ENCODE measurements at regions not wholly inside any gene's neighbourhood (a gene's known extent, or its start where the extent isn't known, plus 50 kb on each side); places are given as distances from the start of the nearest gene placed in this dataset.
A peak's percentile ranks its signal among the peaks of the same experiment; 100 is the strongest.

DNA sequence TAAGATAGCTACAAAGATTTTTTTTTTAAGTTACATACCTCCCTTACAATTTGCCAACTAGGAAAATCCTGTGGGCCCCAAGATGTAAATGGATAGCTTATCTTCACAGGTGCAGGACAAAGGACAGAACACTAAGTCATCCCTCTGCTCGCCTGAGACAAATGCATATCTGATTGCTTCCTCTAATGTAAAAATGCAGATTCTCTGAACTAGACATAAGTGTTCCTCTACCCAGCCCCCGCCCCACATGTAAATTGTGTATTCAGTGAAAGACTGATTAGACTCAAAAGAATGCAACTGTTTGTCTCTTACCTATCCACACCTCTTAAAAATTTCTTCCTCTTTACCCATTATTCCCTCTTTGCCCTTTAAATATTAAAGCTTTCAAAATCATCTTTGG lies 96.5 kb downstream of the CYP26B1 start:
- Histone ChIP-seq H3K4me3 (no peak overlapping the region), H3K9ac (ENCODE audit: insufficient read depth in 1 of 2, low read depth in 2 of 2, low read length in 2 of 2) (no peak overlapping the region), H2AFZ (ENCODE audit: low read depth, low read length) (no peak overlapping the region), H3K27me3 (ENCODE audit: control insufficient read depth in 2 of 2, insufficient read depth in 2 of 2, low read length in 2 of 2) (no peaks in the 10 kb centered on the region), H3K79me2 (ENCODE audit: control insufficient read depth, insufficient read depth, low read length) (no peaks in the 10 kb centered on the region), H3K27ac (ENCODE audit: extremely low read depth, low read depth, low read length) (no peak overlapping the region), H3K36me3 (ENCODE audit: control insufficient read depth, insufficient read depth, low read length) (no peaks in the 10 kb centered on the region), H3K9me1 (ENCODE audit: control insufficient read depth, insufficient read depth, low read length) (no peaks in the 10 kb centered on the region), H4K20me1 (replicated peaks; ENCODE audit: control insufficient read depth, insufficient read depth, low read length) (no peaks in the 10 kb centered on the region), H3K4me1 (replicated peaks in 1 of 2; ENCODE audit: control insufficient read depth in 2 of 2, insufficient read depth in 2 of 2, low read length in 2 of 2) (no peaks in the 10 kb centered on the region), H3K4me2 (ENCODE audit: insufficient read depth, low read length) (no peak overlapping the region), H3K9me3 (replicated peaks; ENCODE audit: control insufficient read depth, insufficient read depth, low read depth, low read length) (no peaks in the 10 kb centered on the region)
- ChIA-PET CTCF (ENCODE audit: low intra/inter-chr PET ratio) (no interaction called here), POLR2A (interaction anchor here (0.7 to 1.0 kb wide), 3 partner anchors 10 to 763 kb away, joined by 3 to 5 read pairs (median 3); no protein-coding TSS in a partner anchor)
- intact Hi-C loops (cut with micrococcal nuclease) (no loop called here), in situ Hi-C loops (cut with MboI) (no loop called here)
- no TSS peak for BruUV-seq (replicated peaks)
- TF ChIP-seq ARID1B (IDR thresholded peaks at IDR 0.05) = peak; percentile 33; the same call in 1 of the 2 replicates
- peak; percentile 41; the same call in 1 of the 2 replicates for TF ChIP-seq TAL1 (IDR thresholded peaks at IDR 0.05)
- TF ChIP-seq ZNF232 (CRISPR knock-in tag; IDR thresholded peaks at IDR 0.05) = no peak
- 8% methylated on average over 2 of the region's 2 CpGs for WGBS (ENCODE audit: insufficient coverage, low coverage, missing lambda C conversion rate)
- ATAC-seq (no peak), DNase-seq (ENCODE audit: extremely low read depth in 1 of 4, low spot score in 3 of 4) (no peak), FAIRE-seq (no peak)

DNA sequence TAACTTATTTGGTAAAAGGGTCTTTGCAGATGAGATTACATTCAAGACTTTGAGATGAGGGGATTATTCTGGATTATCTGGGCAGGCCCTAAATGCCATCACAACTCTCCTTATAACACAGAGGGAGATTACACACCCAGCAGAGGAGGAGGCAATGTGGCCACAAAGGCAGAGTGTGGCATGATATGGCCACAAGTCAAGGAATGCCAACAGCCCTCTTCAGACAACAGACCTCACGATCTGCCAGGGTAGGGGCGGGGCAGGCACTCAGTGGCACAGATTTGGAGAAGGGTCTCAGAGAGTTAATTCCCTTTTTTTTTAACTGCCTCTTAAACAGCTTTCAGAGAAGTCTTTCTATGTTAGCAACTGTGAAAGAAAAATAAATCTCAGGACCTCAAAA lies 96.9 kb downstream of the CYP26B1 start:
- Histone ChIP-seq H3K9me1 (ENCODE audit: control insufficient read depth, insufficient read depth, low read length) (no peaks in the 10 kb centered on the region), H3K9me3 (replicated peaks; ENCODE audit: control insufficient read depth, insufficient read depth, low read depth, low read length) (no peaks in the 10 kb centered on the region), H3K27me3 (ENCODE audit: control insufficient read depth in 2 of 2, insufficient read depth in 2 of 2, low read length in 2 of 2) (no peaks in the 10 kb centered on the region), H3K4me2 (ENCODE audit: insufficient read depth, low read length) (no peak overlapping the region), H3K4me3 (no peak overlapping the region), H3K36me3 (ENCODE audit: control insufficient read depth, insufficient read depth, low read length) (no peaks in the 10 kb centered on the region), H3K27ac (ENCODE audit: extremely low read depth, low read depth, low read length) (no peak overlapping the region), H3K9ac (ENCODE audit: insufficient read depth in 1 of 2, low read depth in 2 of 2, low read length in 2 of 2) (no peak overlapping the region), H4K20me1 (replicated peaks; ENCODE audit: control insufficient read depth, insufficient read depth, low read length) (no peaks in the 10 kb centered on the region), H3K79me2 (ENCODE audit: control insufficient read depth, insufficient read depth, low read length) (no peaks in the 10 kb centered on the region), H2AFZ (ENCODE audit: low read depth, low read length) (no peak overlapping the region), H3K4me1 (replicated peaks in 1 of 2; ENCODE audit: control insufficient read depth in 2 of 2, insufficient read depth in 2 of 2, low read length in 2 of 2) (no peaks in the 10 kb centered on the region)
- in situ Hi-C loops (cut with MboI) = no loop called here
- POLR2A ChIA-PET = interaction anchor here (1.0 kb wide), 2 partner anchors 10 to 51 kb away, joined by 3 read pairs; no protein-coding TSS in a partner anchor
- intact Hi-C loops (cut with micrococcal nuclease) = no loop called here
- WGBS (ENCODE audit: insufficient coverage, low coverage, missing lambda C conversion rate) = 0% methylated on average over 2 of the region's 2 CpGs
- no peak for DNase-seq (ENCODE audit: extremely low read depth in 1 of 4, low spot score in 3 of 4)
- BruUV-seq (replicated peaks) = no TSS peak
- FAIRE-seq = no peak
- no peak for ATAC-seq
- CTCF ChIA-PET (ENCODE audit: low intra/inter-chr PET ratio) = no interaction called here
- TF ChIP-seq MEF2A (IDR thresholded peaks at IDR 0.05; ENCODE audit: control insufficient read depth, low read depth, low read length) (no peak), MAFK (IDR thresholded peaks at IDR 0.05; ENCODE audit: low read length) (no peak), MAFG (tag; conservative IDR thresholded peaks at IDR 0.05) (no peak), ZNF324 (CRISPR knock-in tag; IDR thresholded peaks at IDR 0.05) (no peak), MTA3 (IDR thresholded peaks at IDR 0.05; ENCODE audit: borderline replicate concordance) (no peak), PHF20 (IDR thresholded peaks at IDR 0.05; ENCODE audit: partially characterized antibody) (no peak), SETDB1 (IDR thresholded peaks at IDR 0.05; ENCODE audit: low read length) (no peak), PCBP2 (IDR thresholded peaks at IDR 0.05; ENCODE audit: low read depth, low read length, poor library complexity, severe bottlenecking) (no peak), FUS (optimal IDR thresholded peaks at IDR 0.05; ENCODE audit: low read depth, low read length) (no peak), HMGXB4 (CRISPR knock-in tag; IDR thresholded peaks at IDR 0.05) (no peak), KLF1 (tag; IDR thresholded peaks at IDR 0.05) (no peak)
- TF ChIP-seq, protein P1, sequence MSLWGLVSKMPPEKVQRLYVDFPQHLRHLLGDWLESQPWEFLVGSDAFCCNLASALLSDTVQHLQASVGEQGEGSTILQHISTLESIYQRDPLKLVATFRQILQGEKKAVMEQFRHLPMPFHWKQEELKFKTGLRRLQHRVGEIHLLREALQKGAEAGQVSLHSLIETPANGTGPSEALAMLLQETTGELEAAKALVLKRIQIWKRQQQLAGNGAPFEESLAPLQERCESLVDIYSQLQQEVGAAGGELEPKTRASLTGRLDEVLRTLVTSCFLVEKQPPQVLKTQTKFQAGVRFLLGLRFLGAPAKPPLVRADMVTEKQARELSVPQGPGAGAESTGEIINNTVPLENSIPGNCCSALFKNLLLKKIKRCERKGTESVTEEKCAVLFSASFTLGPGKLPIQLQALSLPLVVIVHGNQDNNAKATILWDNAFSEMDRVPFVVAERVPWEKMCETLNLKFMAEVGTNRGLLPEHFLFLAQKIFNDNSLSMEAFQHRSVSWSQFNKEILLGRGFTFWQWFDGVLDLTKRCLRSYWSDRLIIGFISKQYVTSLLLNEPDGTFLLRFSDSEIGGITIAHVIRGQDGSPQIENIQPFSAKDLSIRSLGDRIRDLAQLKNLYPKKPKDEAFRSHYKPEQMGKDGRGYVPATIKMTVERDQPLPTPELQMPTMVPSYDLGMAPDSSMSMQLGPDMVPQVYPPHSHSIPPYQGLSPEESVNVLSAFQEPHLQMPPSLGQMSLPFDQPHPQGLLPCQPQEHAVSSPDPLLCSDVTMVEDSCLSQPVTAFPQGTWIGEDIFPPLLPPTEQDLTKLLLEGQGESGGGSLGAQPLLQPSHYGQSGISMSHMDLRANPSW (CRISPR knock-in tag; IDR thresholded peaks at IDR 0.05) = no peak

Measured in K562 (cell line).